ENCODE measurements at regions not wholly inside any gene's neighbourhood (a gene's known extent, or its start where the extent isn't known, plus 50 kb on each side); places are given as distances from the start of the nearest gene placed in this dataset.
"Not testable (repeated sequence)": the region's sequence is repeated elsewhere in the genome, so short reads cannot be mapped to it uniquely, and the experiment has no call there.

DNA sequence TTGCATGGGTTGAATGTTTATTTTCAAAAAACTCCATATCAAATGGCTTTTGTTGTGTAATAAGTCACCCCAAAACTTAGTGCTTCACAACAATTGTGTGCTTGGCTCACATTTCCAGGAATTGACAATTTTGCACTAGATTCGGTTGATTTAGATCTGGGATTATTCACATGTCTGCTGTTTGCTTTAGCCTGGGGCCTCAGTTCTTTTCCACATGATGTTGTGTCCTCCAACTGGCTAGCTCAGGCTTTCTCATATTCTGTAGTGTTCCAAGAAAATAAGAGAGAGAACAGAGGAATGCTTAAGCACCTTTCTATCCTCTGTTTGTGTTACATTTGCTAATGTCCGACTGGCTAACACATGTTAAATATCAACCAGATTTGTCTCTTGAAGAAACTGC lies 281.5 kb upstream of the ADGRL4 start:
- DNase-seq (ENCODE audit: low read depth in 4 of 4, low spot score in 2 of 4) = no peak

DNA sequence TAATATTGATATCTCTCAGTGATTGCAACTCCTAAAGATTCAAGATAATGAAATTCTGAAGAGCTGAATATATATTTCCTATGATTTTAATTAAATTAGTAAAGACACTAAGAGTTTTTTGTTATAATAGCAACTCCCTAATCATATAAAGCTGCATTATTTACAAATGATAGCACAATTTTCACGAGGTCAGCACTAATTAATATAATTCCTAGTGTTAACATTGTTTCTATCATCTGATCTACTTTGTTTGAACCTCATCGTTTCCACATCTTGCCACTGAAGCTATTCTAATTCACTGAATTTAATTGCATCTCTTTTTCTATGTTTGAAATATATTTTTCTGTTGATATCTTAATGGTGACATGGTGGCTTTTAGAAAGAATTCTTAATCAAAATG lies 279.1 kb upstream of the ADGRL4 start:
- no peak for DNase-seq (ENCODE audit: low read depth in 4 of 4, low spot score in 2 of 4)

GRCh38 chr1:79283451-79283850 lies 276.9 kb upstream of the ADGRL4 start:
- DNase-seq (ENCODE audit: low read depth in 4 of 4, low spot score in 2 of 4) = no peak

GRCh38 chr1:79281442-79281841 lies 274.9 kb upstream of the ADGRL4 start:
- no peak for DNase-seq (ENCODE audit: low read depth in 4 of 4, low spot score in 2 of 4)

DNA sequence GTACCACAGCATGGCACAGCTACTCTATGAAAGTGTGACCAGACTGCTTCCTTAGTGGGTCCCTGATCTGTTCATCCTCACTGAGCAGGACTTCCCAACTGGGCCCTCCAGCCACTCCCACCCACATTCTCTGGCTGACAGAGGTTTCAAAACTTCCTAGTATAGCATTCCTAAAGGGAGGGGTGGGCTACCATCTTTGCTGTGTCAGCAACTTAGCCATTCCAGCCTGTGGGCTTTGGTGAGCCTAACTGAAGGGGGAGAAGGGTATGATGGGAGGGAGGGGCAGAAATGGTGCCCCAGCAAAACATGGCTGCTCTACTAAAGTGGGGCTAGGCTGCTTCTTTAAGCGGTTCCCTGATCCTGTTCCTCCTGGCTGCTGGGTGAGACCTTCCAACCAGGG lies 265.2 kb upstream of the ADGRL4 start:
- DNase-seq (ENCODE audit: low read depth in 4 of 4, low spot score in 2 of 4) = no peak

- no peak for DNase-seq (ENCODE audit: low read depth in 4 of 4, low spot score in 2 of 4)
Measured at GRCh38 chr1:79264975-79265818, 258.7 kb upstream of the ADGRL4 start.

- DNase-seq (ENCODE audit: low read depth in 4 of 4, low spot score in 2 of 4) = no peak
Measured at GRCh38 chr1:79264285-79264684, 257.8 kb upstream of the ADGRL4 start.

GRCh38 chr1:79262745-79263258 lies 256.3 kb upstream of the ADGRL4 start:
- DNase-seq (ENCODE audit: low read depth in 4 of 4, low spot score in 2 of 4) = no peak

DNA sequence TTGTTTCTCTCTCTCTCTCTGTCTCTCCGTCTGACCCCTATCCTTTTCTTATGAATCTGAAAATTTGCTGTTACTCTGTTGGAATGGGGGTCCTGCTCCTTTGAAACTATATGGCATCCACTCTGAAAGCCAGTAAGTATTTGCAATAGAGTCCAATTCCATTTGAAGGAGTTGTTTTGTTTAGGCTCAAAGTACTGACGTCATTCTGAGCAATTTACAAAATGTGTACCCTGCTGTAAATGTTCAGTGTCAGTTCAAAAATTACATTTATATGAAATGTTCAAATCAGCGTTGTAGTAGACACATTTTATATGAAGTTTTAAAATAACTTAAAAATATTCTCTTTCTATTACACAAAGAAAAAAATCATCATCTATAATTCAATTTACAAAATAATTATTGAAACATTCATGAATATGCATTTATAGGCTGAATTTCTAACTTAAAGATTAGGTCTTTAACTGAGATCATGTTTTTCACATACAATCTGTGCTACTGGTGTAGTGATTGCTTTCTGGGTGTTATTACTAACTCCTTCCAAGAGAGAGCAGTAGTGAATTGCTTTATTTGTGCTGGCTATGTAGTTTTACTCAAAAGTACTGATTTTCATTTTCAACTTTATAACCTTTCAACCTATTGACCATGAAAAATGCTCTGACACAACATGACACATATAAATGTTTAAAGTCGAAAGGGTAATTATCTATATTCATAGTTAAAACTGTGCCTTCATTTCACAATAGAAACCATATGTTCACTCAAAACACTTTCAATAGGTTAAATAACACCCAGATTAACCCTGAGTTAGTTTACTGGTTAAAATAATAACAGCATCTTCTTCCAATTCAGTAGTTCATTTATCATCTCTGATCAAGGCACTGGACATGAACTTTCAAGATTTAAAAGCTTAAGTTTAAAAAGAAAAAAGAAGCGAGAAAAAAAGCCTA lies 253.1 kb upstream of the ADGRL4 start:
- peak; percentile 15 to 22 (median 18) for DNase-seq (ENCODE audit: low read depth in 4 of 4, low spot score in 2 of 4)

- DNase-seq (ENCODE audit: low read depth in 4 of 4, low spot score in 2 of 4) = no peak
Measured at GRCh38 chr1:79255421-79255820, 248.9 kb upstream of the ADGRL4 start.

- no peak for DNase-seq (ENCODE audit: low read depth in 4 of 4, low spot score in 2 of 4)
Measured at GRCh38 chr1:79252598-79252997, 246.1 kb upstream of the ADGRL4 start.

DNA sequence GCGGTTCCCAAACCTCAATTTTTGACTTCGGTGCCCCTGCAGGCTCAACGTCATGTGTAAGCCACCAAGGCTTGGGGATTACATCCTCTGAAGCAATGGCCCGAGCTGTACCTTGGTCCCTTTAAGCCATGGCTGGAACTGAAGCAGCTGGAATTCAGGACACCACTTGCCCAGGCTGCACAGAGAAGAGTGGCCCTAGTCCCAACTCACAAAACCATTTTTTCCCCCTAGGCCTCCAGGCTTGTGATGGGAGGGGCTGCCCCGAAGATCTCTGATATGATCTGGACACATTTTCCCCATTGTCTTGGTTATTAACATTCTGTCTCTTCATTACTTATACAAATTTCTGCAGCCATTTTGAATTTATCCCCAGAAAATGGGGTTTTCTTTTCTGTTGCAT lies 233.3 kb upstream of the ADGRL4 start:
- no peak for DNase-seq (ENCODE audit: low read depth in 4 of 4, low spot score in 2 of 4)

DNA sequence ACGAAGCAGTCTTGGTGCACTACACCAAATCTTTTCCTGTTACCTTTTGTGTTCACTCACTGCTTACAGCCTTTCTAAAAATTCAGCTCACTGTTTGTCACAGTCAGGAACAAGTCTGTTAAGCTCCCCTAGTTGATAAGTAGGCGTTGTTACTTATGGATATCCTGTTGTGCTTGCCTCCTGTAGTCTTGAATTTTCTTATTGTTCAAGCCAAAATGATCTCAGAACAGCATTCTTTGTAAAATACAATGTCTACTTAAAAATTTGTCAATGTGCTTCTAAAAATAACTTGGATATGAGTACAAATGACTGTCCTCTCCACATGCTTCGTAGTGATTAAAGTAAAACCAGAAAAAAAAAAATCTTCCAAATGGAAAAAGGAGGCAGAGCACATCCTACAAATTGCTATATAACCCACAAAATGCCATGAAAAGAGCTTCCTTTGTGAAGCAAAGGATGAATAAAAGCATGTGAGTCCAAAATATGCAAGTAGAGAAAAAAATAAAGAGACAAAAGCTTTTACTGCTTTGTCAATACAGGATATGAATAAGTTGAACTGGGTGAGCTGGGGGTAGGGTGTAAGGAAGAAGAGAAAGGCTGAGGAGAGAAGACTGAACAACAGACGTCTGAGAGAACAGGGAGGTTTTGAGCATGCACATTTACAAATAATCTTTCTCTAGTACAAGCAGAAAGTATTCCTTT lies 228.9 kb upstream of the ADGRL4 start:
- no peak for DNase-seq (ENCODE audit: low read depth in 4 of 4, low spot score in 2 of 4)

- DNase-seq (ENCODE audit: low read depth in 4 of 4, low spot score in 2 of 4) = no peak
Measured at GRCh38 chr1:79232818-79233217, 226.3 kb upstream of the ADGRL4 start.

- DNase-seq (ENCODE audit: low read depth in 4 of 4, low spot score in 2 of 4) = not testable (repeated sequence)
Measured at GRCh38 chr1:79230751-79231150, 224.2 kb upstream of the ADGRL4 start.

GRCh38 chr1:79226963-79227362 lies 220.4 kb upstream of the ADGRL4 start:
- DNase-seq (ENCODE audit: low read depth in 4 of 4, low spot score in 2 of 4) = no peak

- DNase-seq (ENCODE audit: low read depth in 4 of 4, low spot score in 2 of 4) = no peak
Measured at GRCh38 chr1:79224537-79224936, 218.0 kb upstream of the ADGRL4 start.

- DNase-seq (ENCODE audit: low read depth in 4 of 4, low spot score in 2 of 4) = no peak
Measured at GRCh38 chr1:79220509-79220908, 214.0 kb upstream of the ADGRL4 start.

DNA sequence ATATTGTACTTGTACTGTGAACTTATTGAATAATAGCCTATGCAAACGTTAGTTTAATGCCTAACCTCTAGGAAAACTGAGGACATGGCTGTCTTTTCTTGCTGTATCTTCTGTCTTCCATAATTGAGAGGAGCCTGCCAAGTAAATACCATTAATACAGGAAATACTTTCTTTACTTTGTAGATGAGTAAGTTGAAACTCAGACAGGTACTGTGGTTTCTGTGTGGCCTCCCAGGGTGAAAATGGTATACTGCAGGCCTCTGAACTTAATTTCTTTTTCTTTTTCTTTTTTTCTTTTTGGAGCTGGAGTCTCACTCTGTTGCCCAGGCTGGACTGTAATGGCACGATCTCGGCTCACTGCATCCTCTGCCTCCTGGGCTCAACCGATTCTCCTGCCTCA lies 208.8 kb upstream of the ADGRL4 start:
- DNase-seq (ENCODE audit: low read depth in 4 of 4, low spot score in 2 of 4) = no peak

- DNase-seq (ENCODE audit: low read depth in 4 of 4, low spot score in 2 of 4) = no peak
Measured at GRCh38 chr1:79207786-79208185, 201.3 kb upstream of the ADGRL4 start.

DNA sequence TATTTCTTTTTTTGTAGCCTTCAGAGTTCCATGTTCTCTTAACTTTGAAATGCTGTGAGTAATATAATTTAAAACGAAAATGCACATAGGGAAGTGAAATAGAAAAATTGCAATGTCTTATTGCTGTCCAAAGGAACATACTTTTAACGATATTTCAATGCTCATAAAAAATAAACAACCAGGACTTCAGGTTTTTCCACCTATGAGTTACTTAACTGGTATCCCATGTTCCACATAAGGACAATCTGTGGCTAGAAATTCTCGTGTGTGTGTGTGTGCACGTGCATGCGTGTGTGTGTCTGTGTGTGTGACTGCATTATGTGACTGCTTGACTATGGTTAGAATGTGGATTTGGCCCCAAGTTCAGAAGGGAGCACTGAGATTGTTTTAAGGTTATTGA lies 200.8 kb upstream of the ADGRL4 start:
- DNase-seq (ENCODE audit: low read depth in 4 of 4, low spot score in 2 of 4) = no peak
